GM06990 (cell line): ENCODE measurements at regions not wholly inside any gene's neighbourhood (a gene's known extent, or its start where the extent isn't known, plus 50 kb on each side); places are given as distances from the start of the nearest gene placed in this dataset.

Experiments used
- DNase-seq: peaks from one replicate; pipeline ENCODE4 v3.0.0-alpha.2; 2011; ENCODE audit not compliant: insufficient read length; ENCODE audit errors: extremely low read depth
- H3K27me3 ChIP-seq: replicated peaks from 2 replicates; pipeline ENCODE4 v1.6.0; 2011; ENCODE audit warnings: low read length; ENCODE audit not compliant: control insufficient read depth, insufficient read depth
- H3K36me3 ChIP-seq: 2 replicates; pipeline ENCODE4 v1.5.1; 2011; ENCODE audit warnings: low read length; ENCODE audit not compliant: control insufficient read depth, insufficient read depth
- H3K4me3 ChIP-seq: replicated peaks from 2 replicates; pipeline ENCODE4 v1.5.1; 2011; ENCODE audit warnings: low read depth, mild to moderate bottlenecking, control low read depth, low read length
- CTCF ChIP-seq: IDR thresholded peaks from 2 replicates; pipeline ENCODE4 v1.5.1; 2011; ENCODE audit warnings: low read length, control low read depth, mild to moderate bottlenecking, inconsistent platforms; ENCODE audit not compliant: insufficient read depth, poor library complexity, severe bottlenecking

DNA sequence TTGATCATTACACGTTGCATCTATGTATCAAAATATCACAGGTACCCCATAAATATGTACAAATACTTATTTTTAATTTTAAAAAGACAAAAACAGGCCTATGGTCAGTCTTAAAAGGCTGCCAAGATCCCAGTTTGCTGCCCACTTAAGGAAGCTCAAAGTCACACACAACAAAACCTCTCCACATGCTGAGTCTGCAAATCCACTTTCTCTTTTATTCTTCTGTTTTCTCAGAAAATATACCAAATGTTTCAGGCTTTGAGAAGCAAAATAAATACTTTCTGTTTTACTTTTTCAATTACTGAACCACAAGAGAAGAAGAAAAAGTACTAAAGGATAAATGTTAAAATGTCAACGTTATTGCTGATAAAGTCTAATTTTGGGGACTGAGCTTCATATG, 107.8 kb upstream of the MANEA start:
- Histone ChIP-seq H3K27me3 (no peaks in the 10 kb centered on the region), H3K4me3 (no peak overlapping the region), H3K36me3 (no peaks in the 10 kb centered on the region)
- no peak for DNase-seq
- TF ChIP-seq CTCF = no peak

DNA sequence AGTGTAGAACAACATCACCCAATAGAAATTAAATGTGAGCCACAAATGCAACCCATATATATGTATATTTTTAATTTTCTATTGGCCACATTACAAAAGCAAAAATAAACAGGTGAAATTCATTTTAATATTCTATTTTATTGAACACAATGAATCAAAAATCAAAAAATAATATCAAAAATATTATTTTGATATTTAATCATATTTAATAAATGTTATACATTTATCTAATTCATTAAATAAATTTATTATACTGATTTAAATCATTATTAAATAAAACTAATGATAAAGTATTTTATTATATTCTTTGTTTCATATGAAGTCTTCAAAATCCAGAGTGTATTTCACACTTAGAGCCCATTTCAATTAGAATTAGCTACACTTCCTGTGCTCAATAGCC, 98.4 kb upstream of the MANEA start:
- H3K4me3 ChIP-seq = no peak overlapping the region
- TF ChIP-seq CTCF = no peak
- DNase-seq = no peak
- H3K27me3 ChIP-seq = no peaks in the 10 kb centered on the region
- no peaks in the 10 kb centered on the region for H3K36me3 ChIP-seq

DNA sequence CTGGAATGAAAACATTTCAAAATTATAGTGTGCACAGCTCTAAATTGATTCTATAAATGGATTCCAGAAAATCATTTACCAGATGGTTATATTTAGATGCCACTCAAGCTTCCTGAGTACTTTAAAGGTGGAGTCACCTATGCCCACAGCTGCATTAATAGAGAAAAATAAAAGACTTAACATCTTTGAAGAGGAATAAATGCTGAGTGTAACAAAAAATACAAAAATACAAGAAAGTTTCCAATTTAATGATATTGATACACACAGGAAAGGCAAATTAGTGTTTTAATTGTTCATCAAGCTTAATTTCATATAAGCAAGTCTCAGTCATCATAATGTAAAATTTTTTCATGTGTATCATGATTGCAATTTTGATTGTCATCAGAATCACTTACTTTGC, 89.5 kb upstream of the MANEA start:
- DNase-seq = no peak
- Histone ChIP-seq H3K36me3 (no peaks in the 10 kb centered on the region), H3K27me3 (no peaks in the 10 kb centered on the region), H3K4me3 (no peak overlapping the region)
- no peak for TF ChIP-seq CTCF

DNA sequence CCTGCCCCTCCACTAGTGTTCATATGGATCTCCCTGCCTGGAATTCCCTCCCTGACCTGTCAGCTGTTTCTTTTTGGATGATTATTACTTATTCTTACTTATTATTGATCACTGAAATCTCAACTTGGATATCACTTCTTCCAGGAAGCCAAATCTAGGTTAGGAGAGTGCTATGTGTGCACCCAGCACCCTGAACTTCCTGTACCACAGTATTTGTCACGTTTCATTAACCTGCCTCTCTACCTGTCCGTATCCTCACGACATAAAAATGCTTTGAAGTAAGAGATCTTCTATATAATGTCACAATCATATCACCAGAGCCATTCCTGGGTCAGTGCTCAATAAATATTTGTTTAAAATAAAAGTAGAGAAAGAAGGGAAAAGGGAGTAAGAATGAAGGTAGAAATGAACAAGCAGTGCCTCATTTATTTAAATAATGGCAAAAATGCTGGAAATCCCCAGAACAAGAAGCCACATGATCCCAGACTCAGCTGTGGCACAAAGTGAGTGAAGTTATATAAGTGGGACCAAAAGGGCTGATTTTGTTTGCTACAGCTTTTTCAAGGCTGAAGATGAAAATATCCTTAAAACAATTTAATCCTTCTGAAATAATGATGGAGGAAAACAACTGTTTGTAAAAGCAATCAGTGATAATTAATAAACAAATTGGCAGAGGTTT, 88.0 kb upstream of the MANEA start:
- no peak for DNase-seq
- no peaks in the 10 kb centered on the region for H3K36me3 ChIP-seq
- TF ChIP-seq CTCF = no peak
- no peaks in the 10 kb centered on the region for H3K27me3 ChIP-seq
- H3K4me3 ChIP-seq = no peak overlapping the region

DNA sequence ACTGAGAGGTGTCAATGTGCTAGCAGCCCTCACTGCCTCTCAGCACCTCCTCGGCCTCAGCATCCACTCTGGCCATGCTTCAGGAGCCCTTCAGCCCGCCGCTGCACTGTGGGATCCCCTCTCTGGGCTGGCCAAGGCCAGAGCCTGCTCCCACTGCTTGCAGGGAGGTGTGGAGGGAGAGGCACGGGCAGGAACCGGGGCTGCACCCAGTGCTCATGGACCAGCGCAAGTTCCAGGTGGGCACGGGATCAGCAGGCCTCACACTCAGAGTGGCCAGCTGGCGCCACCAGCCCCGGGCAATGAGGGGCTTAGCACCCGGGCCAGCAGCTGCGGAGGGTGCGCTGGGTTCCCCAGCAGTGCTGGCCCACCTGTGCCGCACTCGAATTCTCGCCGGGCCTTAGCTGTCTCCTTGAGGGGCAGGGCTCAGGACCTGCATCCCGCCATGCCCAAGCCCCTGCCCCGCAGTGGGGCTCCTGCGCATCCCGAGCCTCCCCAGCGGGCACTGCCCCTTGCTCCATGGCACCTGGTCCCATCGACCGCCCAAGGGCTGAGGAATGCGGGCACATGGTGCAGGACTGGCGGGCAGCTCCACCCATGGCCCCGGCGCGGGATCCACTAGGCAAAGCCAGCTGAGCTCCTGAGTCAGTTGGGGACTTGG, 80.4 kb upstream of the MANEA start:
- DNase-seq = no peak
- Histone ChIP-seq H3K36me3 (no peaks in the 10 kb centered on the region), H3K27me3 (no peaks in the 10 kb centered on the region), H3K4me3 (no peak overlapping the region)
- TF ChIP-seq CTCF = no peak
